ENCODE measurements at regions not wholly inside any gene's neighbourhood (a gene's known extent, or its start where the extent isn't known, plus 50 kb on each side); places are given as distances from the start of the nearest gene placed in this dataset.

GRCh38 chr15:70361106-70361505 lies 263.4 kb upstream of the TLE3 start:
- no peak for TF ChIP-seq POLR2AphosphoS5 (IDR thresholded peaks at IDR 0.05)
- no peak for TF ChIP-seq CTCF (IDR thresholded peaks at IDR 0.05)
- TF ChIP-seq POLR2A (IDR thresholded peaks at IDR 0.05): no peak
